ENCODE measurements at regions not wholly inside any gene's neighbourhood (a gene's known extent, or its start where the extent isn't known, plus 50 kb on each side); places are given as distances from the start of the nearest gene placed in this dataset.

DNA sequence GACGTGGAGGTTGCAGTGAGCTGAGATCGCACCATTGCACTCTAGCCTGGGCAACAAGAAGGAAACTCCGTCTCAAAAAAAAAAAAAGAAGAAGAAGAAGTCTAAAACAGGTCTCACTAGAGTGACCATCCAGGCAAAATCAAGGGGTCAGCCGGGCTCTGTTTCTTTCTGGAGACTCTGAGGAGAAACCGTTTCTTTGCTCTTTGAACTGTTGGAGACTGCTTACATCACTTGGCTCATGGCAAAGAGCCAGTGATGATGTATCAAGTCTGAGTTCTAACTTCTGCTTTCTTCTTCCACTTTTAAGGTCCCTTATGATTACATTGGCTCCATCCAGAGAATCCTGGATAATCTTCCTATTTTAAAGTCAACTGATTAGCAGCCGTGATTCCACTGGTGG, 306.8 kb downstream of the WDR11 start:
- no TSS peak for BruUV-seq (replicated peaks)
- 0% methylated on average over 3 of the region's 6 CpGs for WGBS (ENCODE audit: insufficient coverage, insufficient replicate concordance, low lambda C conversion rate, missing lambda C conversion rate)
- no peak overlapping the region for H3K4me3 ChIP-seq
- no peaks in the 10 kb centered on the region; a peak in 1 of 4 replicates for H3K27me3 ChIP-seq (replicated peaks in 1 of 2; ENCODE audit: control insufficient read depth in 2 of 2, insufficient read depth in 2 of 2, low read length in 1 of 2)
- no peak for TF ChIP-seq TCF7 (IDR thresholded peaks at IDR 0.05; ENCODE audit: borderline replicate concordance)
- no peak for TF ChIP-seq E2F8 (IDR thresholded peaks at IDR 0.05; ENCODE audit: low read depth, partially characterized antibody)
- TF ChIP-seq MYB (IDR thresholded peaks at IDR 0.05; ENCODE audit: borderline replicate concordance, low read depth, low read length): no peak
- TF ChIP-seq BCL3 (IDR thresholded peaks at IDR 0.05; ENCODE audit: borderline replicate concordance, insufficient read depth, low read depth, low read length, poor library complexity, severe bottlenecking): no peak
- no peaks in the 10 kb centered on the region; the same call in 2 of the 3 replicates for H3K9me3 ChIP-seq (replicated peaks; ENCODE audit: control insufficient read depth, insufficient read depth, low read length)
- ChIA-PET CTCF (no interaction called here), RAD21 (ENCODE audit: unreplicated experiment) (no interaction called here), POLR2A (no interaction called here), SMC1A (ENCODE audit: uncharacterized antibody, unreplicated experiment) (no interaction called here)
- DNase-seq (ENCODE audit: low read depth, low spot score): no peak
- in situ Hi-C loops (cut with MboI) (no loop called here), intact Hi-C loops (cut with micrococcal nuclease; ENCODE audit: unreplicated experiment) (no loop called here)
- no peak for FAIRE-seq
- no peak overlapping the region for H3K27ac ChIP-seq (ENCODE audit: control insufficient read depth, insufficient read depth)
- H3K79me2 ChIP-seq (ENCODE audit: control insufficient read depth, insufficient read depth, low read length): no peaks in the 10 kb centered on the region
- no peak overlapping the region for H3K4me2 ChIP-seq (ENCODE audit: control insufficient read depth, insufficient read depth)
- H3K9ac ChIP-seq (ENCODE audit: control insufficient read depth, insufficient read depth, low read length): no peak overlapping the region
- no peak for ATAC-seq
- H3K4me1 ChIP-seq (ENCODE audit: control insufficient read depth, insufficient read depth, low read length): no peaks in the 10 kb centered on the region
- H2AFZ ChIP-seq (ENCODE audit: control insufficient read depth, low read depth, low read length): no peak overlapping the region
- H3K36me3 ChIP-seq (ENCODE audit: control insufficient read depth in 2 of 2, insufficient read depth in 2 of 2, low read length in 1 of 2): no peaks in the 10 kb centered on the region
- no peaks in the 10 kb centered on the region for H4K20me1 ChIP-seq (ENCODE audit: control insufficient read depth, insufficient read depth)

Measured in GM12878 (cell line).